ENCODE measurements at regions not wholly inside any gene's neighbourhood (a gene's known extent, or its start where the extent isn't known, plus 50 kb on each side); places are given as distances from the start of the nearest gene placed in this dataset.

- TF ChIP-seq CTCF (IDR thresholded peaks at IDR 0.05) (no peak), POLR2AphosphoS5 (IDR thresholded peaks at IDR 0.05) (no peak), EP300 (IDR thresholded peaks at IDR 0.05) (no peak)
These were observed 131.8 kb downstream of the TBX5 start for GRCh38 chr12:114274131-114274530.
